Left ventricle myocardium inferior (tissue), 1 donor: ENCODE measurements at regions not wholly inside any gene's neighbourhood (a gene's known extent, or its start where the extent isn't known, plus 50 kb on each side); places are given as distances from the start of the nearest gene placed in this dataset.
"Not testable (repeated sequence)": the region's sequence is repeated elsewhere in the genome, so short reads cannot be mapped to it uniquely, and the experiment has no call there.

Source experiments
- DNase-seq: peaks from one replicate; pipeline ENCODE4 v3.0.0-alpha.2; 2020
- H3K27ac ChIP-seq: fragments of 200-600 bp; replicated peaks from 2 replicates; pipeline ENCODE4 v1.8.0; 2021
- H3K27me3 ChIP-seq: fragments of 200-600 bp; 2 replicates; pipeline ENCODE4 v1.8.0; 2021; ENCODE audit warnings: low read depth
- H3K36me3 ChIP-seq: fragments of 200-600 bp; 2 replicates; pipeline ENCODE4 v1.8.0; 2021
- H3K4me1 ChIP-seq: fragments of 200-600 bp; 2 replicates; pipeline ENCODE4 v1.8.0; 2021
- H3K4me3 ChIP-seq: fragments of 200-600 bp; 2 replicates; pipeline ENCODE4 v1.8.0; 2021; ENCODE audit warnings: mild to moderate bottlenecking, moderate library complexity
- H3K9me3 ChIP-seq: fragments of 200-600 bp; replicated peaks from 2 replicates; pipeline ENCODE4 v1.8.0; 2021
- intact Hi-C: fragments of 100-400 bp; cut with micrococcal nuclease; formaldehyde crosslinking; loops from one replicate; pipeline ENCODE4 v1.11.0; 2022
- TF ChIP-seq, protein P1 (sequence below): fragments of 200-600 bp; IDR thresholded peaks from 2 replicates; pipeline ENCODE4 v1.8.0; 2021; ENCODE audit warnings: antibody characterized with exemption, mild to moderate bottlenecking, borderline replicate concordance
- donor health status: DM: no; HTN: yes; CAD: no; lungs with severe emphysema.

DNA sequence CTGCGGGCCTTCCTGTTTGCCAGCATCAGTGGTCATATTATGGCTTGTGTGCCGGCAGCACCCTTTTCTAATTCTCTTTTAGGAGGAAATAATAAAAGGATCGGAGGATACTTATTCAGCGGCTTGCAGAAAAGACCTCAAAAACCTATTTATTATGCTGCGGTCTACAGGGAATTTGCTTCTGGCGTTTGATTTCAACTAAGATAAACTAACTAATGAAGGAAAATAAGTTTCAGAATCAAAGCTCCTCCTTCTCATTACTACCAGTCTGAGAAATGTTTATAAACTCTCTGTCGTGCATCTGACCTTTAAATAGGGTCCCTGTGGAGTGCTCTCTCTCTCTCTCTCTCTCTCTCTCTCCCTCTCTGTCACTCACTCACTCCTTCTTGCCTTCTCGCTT is 335.0 kb upstream of the GLI3 start:
- H3K36me3 ChIP-seq, result no peaks in the 10 kb centered on the region
- TF ChIP-seq, protein P1, sequence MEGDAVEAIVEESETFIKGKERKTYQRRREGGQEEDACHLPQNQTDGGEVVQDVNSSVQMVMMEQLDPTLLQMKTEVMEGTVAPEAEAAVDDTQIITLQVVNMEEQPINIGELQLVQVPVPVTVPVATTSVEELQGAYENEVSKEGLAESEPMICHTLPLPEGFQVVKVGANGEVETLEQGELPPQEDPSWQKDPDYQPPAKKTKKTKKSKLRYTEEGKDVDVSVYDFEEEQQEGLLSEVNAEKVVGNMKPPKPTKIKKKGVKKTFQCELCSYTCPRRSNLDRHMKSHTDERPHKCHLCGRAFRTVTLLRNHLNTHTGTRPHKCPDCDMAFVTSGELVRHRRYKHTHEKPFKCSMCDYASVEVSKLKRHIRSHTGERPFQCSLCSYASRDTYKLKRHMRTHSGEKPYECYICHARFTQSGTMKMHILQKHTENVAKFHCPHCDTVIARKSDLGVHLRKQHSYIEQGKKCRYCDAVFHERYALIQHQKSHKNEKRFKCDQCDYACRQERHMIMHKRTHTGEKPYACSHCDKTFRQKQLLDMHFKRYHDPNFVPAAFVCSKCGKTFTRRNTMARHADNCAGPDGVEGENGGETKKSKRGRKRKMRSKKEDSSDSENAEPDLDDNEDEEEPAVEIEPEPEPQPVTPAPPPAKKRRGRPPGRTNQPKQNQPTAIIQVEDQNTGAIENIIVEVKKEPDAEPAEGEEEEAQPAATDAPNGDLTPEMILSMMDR, result no peak
- no peak for DNase-seq
- H3K4me1 ChIP-seq, result no peaks in the 10 kb centered on the region
- no peak overlapping the region for H3K4me3 ChIP-seq
- H3K9me3 ChIP-seq, result no peaks in the 10 kb centered on the region
- H3K27me3 ChIP-seq, result peaks cover 4% of the 10 kb centered on the region
- intact Hi-C loops, result no loop called here
- H3K27ac ChIP-seq, result no peak overlapping the region

DNA sequence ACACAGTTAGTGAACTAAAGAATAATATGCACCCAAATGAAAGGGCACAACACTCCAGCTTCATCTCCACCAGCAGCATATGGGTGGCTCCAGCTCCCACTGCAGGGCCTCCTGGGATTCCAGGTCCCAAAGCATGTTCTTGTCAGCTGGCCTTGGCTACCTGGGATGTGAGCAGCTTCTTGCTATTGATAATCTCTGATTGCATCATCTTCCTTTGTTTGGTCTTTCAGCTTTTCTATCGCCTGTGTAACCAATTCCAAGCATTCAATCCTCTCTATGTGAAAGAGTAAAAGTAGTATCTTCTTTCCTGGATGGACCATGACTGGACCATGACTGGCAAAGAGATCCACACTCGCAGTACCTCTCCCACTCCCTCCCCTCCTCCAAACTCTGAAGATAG is 333.9 kb upstream of the GLI3 start:
- H3K27ac ChIP-seq, result no peak overlapping the region
- TF ChIP-seq, protein P1, result no peak
- H3K4me1 ChIP-seq, result no peaks in the 10 kb centered on the region
- no peak for DNase-seq
- H3K4me3 ChIP-seq, result no peak overlapping the region
- intact Hi-C loops, result no loop called here
- no peaks in the 10 kb centered on the region for H3K36me3 ChIP-seq
- H3K27me3 ChIP-seq, result peaks cover 4% of the 10 kb centered on the region
- H3K9me3 ChIP-seq, result peaks cover 2% of the 10 kb centered on the region

DNA sequence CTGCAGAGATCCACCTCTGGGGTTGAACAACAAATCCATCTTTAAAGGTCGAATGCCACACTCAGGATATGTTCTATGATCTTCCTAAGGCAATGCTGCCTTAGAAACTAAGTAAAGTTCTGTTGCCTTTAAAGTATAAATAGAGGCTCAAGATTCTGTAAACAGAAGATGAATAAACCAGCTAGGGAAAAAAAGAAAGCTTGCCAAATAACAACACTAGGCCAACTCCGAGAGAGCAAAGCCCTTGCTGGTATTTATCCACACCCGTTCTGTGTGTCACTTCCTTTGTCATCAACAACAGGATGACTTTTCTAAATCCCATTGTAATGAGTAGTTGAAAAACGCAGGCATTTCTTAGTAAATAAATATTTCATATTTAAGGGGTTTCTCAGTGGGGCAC is 330.0 kb upstream of the GLI3 start:
- intact Hi-C loops, result no loop called here
- peaks cover 4% of the 10 kb centered on the region for H3K27me3 ChIP-seq

DNA sequence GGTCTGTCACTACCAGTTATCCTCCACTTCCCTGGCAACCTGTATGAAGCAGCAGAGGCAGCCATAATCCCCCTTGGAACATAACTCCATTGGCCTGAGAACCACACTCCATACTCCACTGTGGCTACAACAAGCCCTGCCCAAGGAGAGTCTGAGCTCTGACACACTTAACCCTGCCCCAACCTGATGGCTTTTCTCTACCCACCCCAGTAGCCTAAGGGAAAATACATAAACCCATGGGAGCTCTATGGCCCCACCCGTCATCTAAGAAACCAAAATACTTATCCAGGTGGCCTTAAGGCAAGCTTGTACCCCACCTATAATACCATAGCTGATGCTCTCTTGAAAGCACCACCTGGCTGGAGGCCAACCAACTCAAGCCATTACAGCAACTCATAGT is 324.8 kb upstream of the GLI3 start:
- no peaks in the 10 kb centered on the region for H3K4me1 ChIP-seq
- H3K36me3 ChIP-seq, result no peaks in the 10 kb centered on the region
- H3K27me3 ChIP-seq, result no peaks in the 10 kb centered on the region
- TF ChIP-seq, protein P1, result no peak
- intact Hi-C loops, result no loop called here
- no peak overlapping the region for H3K4me3 ChIP-seq
- peaks cover 45% of the 10 kb centered on the region for H3K9me3 ChIP-seq
- no peak for DNase-seq
- no peak overlapping the region for H3K27ac ChIP-seq

More for the DNA sequence above, 330.0 kb upstream of the GLI3 start:
- TF ChIP-seq, protein P1, result no peak
- Histone ChIP-seq H3K4me1 (no peaks in the 10 kb centered on the region), H3K9me3 (peaks cover 36% of the 10 kb centered on the region), H3K4me3 (no peak overlapping the region), H3K27ac (no peak overlapping the region), H3K36me3 (no peaks in the 10 kb centered on the region)
- DNase-seq, result no peak

DNA sequence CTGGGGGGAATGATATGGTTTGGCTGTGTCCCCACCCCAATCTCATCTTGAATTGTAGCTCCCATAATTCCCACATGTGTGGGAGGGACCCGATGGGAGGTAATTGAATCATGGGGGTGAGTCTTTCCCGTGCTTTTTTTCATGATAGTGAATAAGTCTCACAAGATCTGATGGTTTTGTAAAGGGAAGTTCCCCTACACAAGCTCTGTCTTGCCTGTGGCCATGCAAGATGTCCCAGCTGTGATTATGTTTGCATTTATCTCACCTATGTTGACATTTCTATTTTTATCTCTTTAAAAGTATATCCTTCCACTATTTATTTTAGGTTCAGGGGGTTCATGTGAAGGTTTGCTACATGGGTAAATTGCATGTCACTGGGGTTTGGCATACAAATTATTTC is 323.9 kb upstream of the GLI3 start:
- Histone ChIP-seq H3K4me1 (no peaks in the 10 kb centered on the region), H3K4me3 (no peak overlapping the region), H3K27ac (no peak overlapping the region), H3K36me3 (no peaks in the 10 kb centered on the region), H3K27me3 (no peaks in the 10 kb centered on the region), H3K9me3 (peaks cover 50% of the 10 kb centered on the region)
- no peak for DNase-seq
- TF ChIP-seq, protein P1, result no peak
- intact Hi-C loops, result no loop called here

DNA sequence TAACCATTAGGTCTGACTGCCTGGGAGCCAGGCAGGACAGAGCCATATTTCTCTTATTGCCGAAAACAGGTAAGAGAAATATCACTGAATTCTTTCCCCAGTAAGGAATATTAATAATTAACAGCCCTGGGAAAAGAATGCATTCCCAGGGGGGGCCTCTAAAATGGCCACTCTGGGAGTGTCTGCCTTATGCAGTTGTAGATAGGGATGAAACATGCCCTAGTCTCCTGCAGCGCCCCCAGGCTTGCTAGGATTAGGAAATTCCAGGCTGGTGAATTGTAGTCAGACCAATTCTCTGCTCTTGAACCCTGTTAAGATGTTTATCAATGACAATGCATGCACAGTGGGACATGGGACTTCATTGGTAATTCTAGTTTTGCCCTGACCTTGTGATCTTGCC is 317.9 kb upstream of the GLI3 start:
- intact Hi-C loops, H3K4me1 ChIP-seq, H3K36me3 ChIP-seq: not testable (repeated sequence)

More for the DNA sequence above, 317.9 kb upstream of the GLI3 start:
- not testable (repeated sequence) for H3K27me3 ChIP-seq, DNase-seq, H3K4me3 ChIP-seq, H3K27ac ChIP-seq
- peaks cover 45% of the 10 kb centered on the region for H3K9me3 ChIP-seq
